Fibroblast of lung (primary cell): ENCODE measurements at regions not wholly inside any gene's neighbourhood (a gene's known extent, or its start where the extent isn't known, plus 50 kb on each side); places are given as distances from the start of the nearest gene placed in this dataset.

Source experiments
- EZH2 ChIP-seq: IDR thresholded peaks from 2 replicates; pipeline ENCODE4 v1.5.1; 2012; ENCODE audit warnings: low read length, control low read depth, mild to moderate bottlenecking; ENCODE audit errors: missing control alignments
- TF ChIP-seq, protein P1 (sequence below), 2 donors: IDR thresholded peaks in 1 of 2; conservative IDR thresholded peaks in 1 of 2; 1 replicate in 1 of 2; 2 replicates in 1 of 2; pipeline ENCODE4 v1.5.1; 2011 to 2012; ENCODE audit warnings: low read length in 2 of 2, control low read depth in 1 of 2, inconsistent platforms in 1 of 2, low read depth in 1 of 2, mild to moderate bottlenecking in 1 of 2

GRCh38 chr12:127301876-127302275 is 965.1 kb upstream of the TMEM132C start:
- TF ChIP-seq, protein P1, sequence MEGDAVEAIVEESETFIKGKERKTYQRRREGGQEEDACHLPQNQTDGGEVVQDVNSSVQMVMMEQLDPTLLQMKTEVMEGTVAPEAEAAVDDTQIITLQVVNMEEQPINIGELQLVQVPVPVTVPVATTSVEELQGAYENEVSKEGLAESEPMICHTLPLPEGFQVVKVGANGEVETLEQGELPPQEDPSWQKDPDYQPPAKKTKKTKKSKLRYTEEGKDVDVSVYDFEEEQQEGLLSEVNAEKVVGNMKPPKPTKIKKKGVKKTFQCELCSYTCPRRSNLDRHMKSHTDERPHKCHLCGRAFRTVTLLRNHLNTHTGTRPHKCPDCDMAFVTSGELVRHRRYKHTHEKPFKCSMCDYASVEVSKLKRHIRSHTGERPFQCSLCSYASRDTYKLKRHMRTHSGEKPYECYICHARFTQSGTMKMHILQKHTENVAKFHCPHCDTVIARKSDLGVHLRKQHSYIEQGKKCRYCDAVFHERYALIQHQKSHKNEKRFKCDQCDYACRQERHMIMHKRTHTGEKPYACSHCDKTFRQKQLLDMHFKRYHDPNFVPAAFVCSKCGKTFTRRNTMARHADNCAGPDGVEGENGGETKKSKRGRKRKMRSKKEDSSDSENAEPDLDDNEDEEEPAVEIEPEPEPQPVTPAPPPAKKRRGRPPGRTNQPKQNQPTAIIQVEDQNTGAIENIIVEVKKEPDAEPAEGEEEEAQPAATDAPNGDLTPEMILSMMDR (conservative IDR thresholded peaks at IDR 0.05 in 1 of 2, IDR thresholded peaks at IDR 0.05 in 1 of 2; ENCODE audit: low read depth in 1 of 2, low read length in 2 of 2) = no peak
- no peak for TF ChIP-seq EZH2
